Medulla oblongata (tissue), 1 donor: ENCODE measurements at regions not wholly inside any gene's neighbourhood (a gene's known extent, or its start where the extent isn't known, plus 50 kb on each side); places are given as distances from the start of the nearest gene placed in this dataset.

ENCODE experiments used
- DNase-seq: peaks from one replicate; pipeline ENCODE4 v3.0.0-alpha.2; 2015; ENCODE audit errors: extremely low spot score

- DNase-seq, result no peak
Measured at GRCh38 chr11:71356904-71357303, 91.3 kb downstream of the DHCR7 start.

GRCh38 chr11:71356280-71356876 is 91.8 kb downstream of the DHCR7 start:
- DNase-seq, result no peak

DNA sequence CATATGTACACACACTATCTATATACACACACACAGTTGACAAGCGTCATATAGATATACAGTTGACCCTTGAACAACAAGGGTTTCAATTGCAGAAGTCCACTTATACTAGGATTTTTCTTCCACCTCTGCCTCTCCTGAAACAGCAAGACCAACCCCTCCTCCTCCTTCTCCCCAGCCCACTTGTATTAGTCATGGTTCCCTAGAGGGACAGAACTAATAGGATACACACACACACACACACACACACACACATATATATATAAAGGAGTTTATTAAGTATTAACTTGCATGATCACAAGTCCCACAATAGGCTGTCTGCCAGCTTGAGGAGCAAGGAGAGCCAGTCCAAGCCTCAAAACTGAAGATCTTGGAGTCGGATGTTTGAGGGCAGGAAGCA is 92.9 kb downstream of the DHCR7 start:
- no peak for DNase-seq

DNA sequence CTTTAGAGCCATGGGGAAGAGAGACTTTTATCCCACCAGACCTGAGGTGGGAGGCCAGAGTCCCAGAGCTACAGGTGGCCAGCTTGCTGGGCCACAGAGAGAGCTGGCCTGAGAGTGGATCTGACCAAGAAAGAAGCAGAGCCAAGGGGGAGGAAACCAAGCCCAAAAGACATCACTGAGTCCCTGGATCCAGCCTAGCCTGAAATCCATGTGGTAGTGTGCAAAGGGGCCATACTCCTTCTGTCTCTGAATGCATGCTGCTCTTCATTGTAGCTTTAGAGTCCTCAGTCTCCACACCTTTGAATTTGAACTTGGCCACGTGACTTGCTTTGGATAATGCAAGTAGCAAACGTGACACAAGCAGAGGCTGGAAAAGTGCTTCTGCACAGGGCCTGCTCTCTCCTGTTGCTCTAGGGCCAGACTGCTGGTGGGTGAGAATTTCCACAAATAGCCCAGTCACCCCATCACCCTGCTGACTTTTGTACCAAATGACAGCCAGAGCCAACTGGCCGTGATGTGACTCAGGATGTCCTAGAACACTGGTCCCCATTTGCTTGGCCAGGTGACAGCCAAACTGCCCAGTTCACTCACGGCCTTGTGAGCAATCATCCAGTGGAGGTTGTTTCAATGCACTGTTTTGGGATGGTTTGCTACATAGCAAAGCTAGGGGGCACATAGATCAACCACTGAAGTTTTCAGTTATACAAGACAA is 93.6 kb downstream of the DHCR7 start:
- no peak for DNase-seq

DNA sequence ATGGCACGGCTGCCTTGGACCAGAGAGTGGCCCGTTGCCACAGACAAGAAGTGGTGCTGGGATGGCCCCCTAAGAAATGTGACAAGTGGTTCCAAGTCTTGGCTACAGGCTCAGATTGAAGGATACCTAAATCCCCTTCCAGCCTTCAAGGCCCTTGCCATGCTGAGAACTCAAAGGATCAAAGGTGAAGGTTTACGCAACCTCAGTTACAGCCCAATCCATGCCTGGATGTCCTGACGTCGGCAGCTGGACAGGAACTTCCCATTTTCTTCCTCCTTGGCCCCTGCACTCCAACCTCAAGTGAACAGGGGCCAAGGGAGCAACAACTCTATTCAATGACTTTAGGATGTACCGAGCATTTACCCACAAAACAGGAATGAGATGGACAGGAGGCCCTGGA is 95.4 kb downstream of the DHCR7 start:
- DNase-seq, result no peak

DNA sequence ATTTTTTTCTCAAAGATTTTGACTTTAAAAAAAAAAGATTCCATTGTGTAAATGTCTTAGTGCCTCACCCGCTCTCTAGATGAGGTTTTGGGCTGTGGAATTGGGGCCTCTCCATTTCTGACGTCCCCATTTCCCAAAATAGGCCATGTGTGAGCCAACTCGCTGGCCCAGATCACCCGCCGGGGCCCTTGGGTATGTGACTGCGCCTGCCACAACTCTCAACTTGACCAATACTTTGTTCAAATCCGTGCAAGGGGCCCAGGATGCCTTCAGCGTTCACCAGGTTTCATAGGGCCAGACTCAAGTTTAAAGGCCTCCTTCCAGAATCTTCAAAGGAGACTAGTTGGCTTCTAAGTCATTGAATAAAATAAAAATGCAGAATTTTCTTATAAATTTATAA is 96.0 kb downstream of the DHCR7 start:
- no peak for DNase-seq

DNA sequence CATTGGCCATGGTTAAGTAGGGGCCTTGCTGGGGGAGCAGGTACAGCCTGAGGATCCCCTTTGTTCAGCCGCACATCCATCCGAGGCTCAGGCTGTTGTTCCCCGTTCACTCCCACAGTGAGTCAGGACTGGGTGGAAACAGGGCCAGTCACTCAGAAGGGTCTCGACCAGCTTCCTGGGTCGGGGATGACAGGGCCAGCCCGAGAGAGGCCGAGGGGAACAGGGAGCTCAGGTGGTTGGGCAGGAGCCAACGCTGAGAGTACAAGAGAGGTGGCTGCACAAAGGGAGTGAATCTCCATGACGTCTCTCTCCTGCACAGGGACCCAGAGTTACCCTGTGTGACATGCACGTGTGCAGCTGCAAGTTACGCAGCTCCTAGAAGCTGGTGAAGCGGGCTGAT is 97.2 kb upstream of the SHANK2 start:
- no peak for DNase-seq

- no peak for DNase-seq
Measured at GRCh38 chr11:71343828-71344400, 91.5 kb upstream of the SHANK2 start.

DNA sequence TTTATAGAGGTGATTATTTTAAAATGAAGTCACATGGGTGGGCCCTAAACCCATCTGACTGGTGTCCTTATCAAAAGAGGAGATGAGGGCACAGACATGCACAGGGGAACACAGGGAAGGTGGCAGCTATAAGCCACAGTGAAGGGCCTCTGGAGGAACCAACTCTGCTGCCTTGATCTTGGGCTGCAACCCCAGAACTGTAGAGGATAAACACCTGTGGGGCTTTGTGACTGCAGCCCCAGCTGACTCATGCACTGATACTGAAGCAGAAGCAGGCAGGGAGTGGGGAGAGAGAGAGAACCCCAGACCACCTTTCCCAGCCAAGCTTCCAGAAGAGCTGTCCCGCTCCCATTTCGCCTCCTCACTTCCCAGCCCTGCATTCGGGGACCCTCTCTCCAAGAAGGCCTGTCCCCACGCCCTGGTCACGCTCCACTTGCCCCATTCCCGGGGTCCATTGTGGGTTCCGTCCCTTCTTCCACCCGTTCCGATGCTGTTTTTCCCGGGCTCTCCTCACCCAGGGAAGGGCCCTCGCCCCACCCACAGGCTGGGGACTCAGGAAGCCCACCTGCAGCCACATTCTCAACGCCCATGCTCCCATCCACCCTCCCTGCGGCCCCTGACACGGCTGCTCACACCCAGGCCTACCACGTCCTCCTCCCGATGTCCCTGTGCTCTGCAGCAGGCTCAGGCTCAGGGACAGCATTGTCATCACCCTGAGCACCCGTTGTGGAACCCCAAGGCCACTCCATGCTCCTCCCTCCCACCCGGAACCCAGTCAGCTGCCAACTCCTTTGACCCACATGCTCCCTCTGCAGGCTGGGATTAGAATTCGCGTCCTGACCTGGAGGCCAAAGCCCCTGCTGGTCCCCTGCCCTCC is 90.8 kb upstream of the SHANK2 start:
- DNase-seq, result peak; percentile 25

- DNase-seq, result no peak
Measured at GRCh38 chr11:71342116-71342515, 89.7 kb upstream of the SHANK2 start.

- DNase-seq, result no peak
Measured at GRCh38 chr11:71341596-71341995, 89.2 kb upstream of the SHANK2 start.

DNA sequence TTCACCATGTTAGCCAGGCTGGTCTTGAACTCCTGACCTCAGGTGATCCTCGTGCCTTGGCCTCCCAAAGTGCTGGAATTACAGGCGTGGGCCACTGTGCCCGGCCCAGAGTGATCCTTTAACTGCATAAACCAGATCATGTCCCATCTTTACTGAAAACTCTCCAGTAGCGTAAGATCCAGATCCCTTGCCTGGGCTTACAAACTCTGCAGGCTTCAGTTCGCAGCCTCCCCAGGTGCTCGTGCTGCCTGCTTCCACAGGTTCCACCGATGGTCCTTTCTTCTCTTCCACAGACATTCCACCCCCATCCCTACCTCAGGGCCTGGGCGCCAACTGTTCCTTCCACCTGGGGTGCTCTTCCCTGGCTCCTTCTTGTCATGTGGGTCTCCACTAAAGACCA is 88.8 kb upstream of the SHANK2 start:
- DNase-seq, result no peak

GRCh38 chr11:71340086-71340606 is 87.8 kb upstream of the SHANK2 start:
- DNase-seq, result no peak

- DNase-seq, result no peak
Measured at GRCh38 chr11:71339396-71339881, 87.1 kb upstream of the SHANK2 start.

DNA sequence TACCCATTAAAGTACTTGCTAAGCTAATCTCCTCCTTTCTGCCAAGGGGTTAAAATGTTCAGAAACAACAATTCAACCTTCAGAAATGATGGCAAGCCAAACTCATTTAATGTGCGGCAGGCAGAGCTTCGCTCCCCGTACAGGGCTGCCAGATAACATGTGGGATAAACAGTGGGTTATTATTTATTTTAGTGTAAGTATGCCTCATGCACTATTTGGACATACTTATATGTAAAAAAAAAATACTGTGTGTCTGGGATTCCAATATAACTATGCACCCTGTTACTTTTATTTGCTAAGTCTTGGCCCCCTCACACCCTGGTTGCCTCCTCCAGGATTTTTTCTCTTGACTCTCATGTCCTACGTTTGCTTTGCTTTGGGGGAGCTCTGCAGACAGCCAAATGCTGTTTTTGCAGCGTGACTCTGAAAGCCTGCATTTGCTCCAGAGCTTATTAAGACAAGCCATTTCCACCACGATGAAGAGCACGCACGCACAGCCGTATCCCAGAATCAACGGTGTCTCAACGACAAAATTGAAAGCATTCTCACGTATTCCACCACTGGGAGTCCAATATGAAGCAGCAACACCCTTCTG is 86.5 kb upstream of the SHANK2 start:
- no peak for DNase-seq

- no peak for DNase-seq
Measured at GRCh38 chr11:71336996-71337754, 84.8 kb upstream of the SHANK2 start.

DNA sequence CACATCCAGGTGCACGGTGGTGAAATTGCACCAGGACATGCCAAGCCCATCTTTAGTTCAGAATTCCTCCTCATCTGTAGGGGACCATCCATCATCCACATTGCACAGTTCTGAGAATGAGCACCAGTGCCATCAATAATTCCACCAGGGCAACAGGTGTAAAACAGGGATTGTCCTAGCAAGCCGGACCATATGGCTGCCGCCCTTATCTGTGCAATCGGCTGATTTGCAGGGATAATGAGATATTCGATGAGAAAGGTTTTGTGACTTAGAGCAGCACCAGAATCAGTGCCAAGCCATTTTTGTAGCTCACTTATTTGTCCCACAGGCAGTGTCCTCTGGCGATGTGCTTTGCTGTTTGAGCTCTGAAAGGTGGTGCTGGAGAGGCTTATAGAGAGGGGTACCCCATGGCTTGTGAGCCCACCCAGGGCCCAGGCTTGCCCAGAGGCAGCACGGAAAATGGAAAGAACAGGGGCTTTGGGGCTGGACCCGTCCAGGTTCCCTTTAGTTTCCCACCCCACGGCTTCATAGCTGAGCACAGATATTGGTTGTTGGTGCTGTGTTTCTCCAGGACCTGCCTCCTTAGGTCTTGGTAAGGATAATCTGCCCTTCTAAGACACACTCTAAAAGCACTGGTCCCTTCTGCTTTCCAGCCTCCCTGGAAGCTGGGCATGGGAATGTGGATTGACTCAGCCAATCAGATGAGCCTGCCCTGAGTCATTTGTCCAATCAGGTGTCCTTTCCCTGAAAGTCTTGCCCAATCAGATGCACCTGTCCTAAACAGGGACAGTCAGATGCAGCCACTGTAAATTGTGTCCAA is 84.0 kb upstream of the SHANK2 start:
- no peak for DNase-seq

DNA sequence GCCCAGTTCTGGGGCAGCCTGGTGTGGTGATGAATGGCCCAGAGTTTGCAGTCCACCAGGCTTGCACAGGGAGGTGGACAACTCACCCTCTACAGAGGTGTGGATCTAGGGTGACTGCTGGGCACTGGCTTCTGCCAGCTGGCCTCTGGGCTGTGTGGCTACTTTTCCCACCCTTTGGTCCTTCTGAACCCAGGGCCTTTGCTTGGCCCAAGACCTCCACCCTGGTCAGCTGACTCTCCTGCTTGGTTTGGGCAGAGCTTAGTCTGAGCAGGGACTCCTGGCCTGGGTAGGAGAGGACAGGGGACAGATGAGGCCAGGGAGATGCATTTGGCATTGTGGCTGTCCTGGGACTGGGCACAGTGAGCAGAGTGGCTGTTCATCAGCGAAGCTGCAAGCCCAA is 83.0 kb upstream of the SHANK2 start:
- DNase-seq, result no peak

DNA sequence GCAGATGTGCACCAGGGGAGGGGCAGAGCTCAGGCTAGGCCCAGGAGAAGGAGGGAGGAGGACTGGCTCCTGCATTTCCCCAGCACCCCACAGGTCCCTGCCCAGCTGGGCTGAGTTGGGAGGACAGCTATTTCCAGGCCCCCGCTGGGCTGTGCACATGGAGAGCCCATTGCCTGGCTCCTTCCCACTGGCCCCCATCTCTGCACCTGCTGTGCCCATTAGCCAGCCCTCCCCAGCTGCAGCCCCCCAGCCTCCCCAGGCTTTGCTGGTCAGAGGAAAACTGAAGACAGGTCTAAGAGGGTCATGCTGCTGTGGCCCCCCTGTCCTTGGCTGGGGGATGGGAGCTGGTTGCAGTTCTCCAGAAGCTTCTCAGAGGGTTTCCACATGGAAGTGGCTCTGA is 81.8 kb upstream of the SHANK2 start:
- DNase-seq, result no peak

- no peak for DNase-seq
Measured at GRCh38 chr11:71333473-71333872, 81.1 kb upstream of the SHANK2 start.
